H1 (cell line): ENCODE measurements at regions not wholly inside any gene's neighbourhood (a gene's known extent, or its start where the extent isn't known, plus 50 kb on each side); places are given as distances from the start of the nearest gene placed in this dataset.

ENCODE experiments used
- CTBP2 ChIP-seq: IDR thresholded peaks from 2 replicates; pipeline ENCODE4 v1.7.0; 2011; ENCODE audit warnings: borderline replicate concordance, mild to moderate bottlenecking, moderate library complexity, mixed read lengths, low read length; ENCODE audit not compliant: insufficient read depth, insufficient read length
- GABPA ChIP-seq: IDR thresholded peaks from 2 replicates; pipeline ENCODE4 v1.6.1; 2011; ENCODE audit warnings: mild to moderate bottlenecking, low read length, moderate library complexity, borderline replicate concordance; ENCODE audit not compliant: insufficient read depth

GRCh38 chr3:59212128-59212779 is 162.4 kb upstream of the CFAP20DC start (continued):
- TF ChIP-seq GABPA: no peak
- no peak for TF ChIP-seq CTBP2
